Epithelial cell of prostate (primary cell): ENCODE measurements at regions not wholly inside any gene's neighbourhood (a gene's known extent, or its start where the extent isn't known, plus 50 kb on each side); places are given as distances from the start of the nearest gene placed in this dataset.
"Not testable (repeated sequence)": the region's sequence is repeated elsewhere in the genome, so short reads cannot be mapped to it uniquely, and the experiment has no call there.

Experiments used
- DNase-seq: peaks from one replicate; pipeline ENCODE4 v3.0.0-alpha.2; 2011; ENCODE audit warnings: low read depth, low spot score
- H3K27ac ChIP-seq: fragments of 450-650 bp; 2 replicates; pipeline ENCODE4 v1.5.1; 2017; ENCODE audit warnings: mild to moderate bottlenecking

GRCh38 chrY:16715278-16715677 lies 1164.7 kb downstream of the CDY2B start:
- DNase-seq, result no peak
- H3K27ac ChIP-seq, result no peak overlapping the region

GRCh38 chrY:16673102-16673787 lies 1206.8 kb downstream of the CDY2B start:
- no peak for DNase-seq
- no peak overlapping the region for H3K27ac ChIP-seq

DNA sequence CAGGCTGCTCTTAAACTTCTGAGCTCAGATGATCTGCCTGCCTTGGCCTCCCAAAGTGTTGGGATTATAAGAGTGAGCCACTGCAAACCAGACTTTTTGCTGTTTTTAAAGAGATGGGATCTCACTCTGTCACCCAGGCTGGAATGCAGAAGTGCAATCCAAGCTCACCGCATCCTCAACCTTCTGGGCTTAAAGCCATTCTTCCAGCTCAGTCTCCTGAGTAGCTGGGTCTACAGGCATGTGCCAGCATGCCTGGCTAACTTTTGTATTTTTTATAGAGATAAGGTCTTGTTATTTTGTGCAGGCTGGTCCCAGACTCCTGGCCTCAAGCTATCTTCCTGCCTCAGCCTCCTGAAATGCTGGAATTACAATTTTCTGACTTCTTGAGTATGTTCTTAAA lies 1211.6 kb downstream of the CDY2B start:
- peak; percentile 45 for DNase-seq
- H3K27ac ChIP-seq, result peak overlapping the region; percentile 61

DNA sequence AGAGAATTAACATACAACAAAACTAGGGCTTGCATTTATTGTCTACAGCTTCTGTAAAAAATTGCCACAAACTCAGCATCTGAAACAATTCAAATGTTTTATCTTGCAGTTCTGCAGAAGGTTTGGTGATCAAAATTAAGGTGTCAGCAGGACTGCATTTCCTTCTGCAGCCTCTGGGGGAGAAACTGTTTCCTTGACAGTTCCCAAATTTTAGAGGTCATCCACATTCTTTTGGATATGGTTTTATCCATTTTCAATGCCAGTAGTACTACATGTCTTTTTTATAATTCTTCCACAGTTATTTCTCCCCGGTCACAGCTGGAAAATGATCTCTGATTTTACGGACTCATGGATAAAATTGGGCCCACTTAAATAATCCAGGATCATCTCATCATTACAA lies 1217.3 kb downstream of the CDY2B start:
- no peak for DNase-seq
- H3K27ac ChIP-seq, result no peak overlapping the region

GRCh38 chrY:16659340-16659739 lies 1220.7 kb downstream of the CDY2B start:
- no peak for DNase-seq

DNA sequence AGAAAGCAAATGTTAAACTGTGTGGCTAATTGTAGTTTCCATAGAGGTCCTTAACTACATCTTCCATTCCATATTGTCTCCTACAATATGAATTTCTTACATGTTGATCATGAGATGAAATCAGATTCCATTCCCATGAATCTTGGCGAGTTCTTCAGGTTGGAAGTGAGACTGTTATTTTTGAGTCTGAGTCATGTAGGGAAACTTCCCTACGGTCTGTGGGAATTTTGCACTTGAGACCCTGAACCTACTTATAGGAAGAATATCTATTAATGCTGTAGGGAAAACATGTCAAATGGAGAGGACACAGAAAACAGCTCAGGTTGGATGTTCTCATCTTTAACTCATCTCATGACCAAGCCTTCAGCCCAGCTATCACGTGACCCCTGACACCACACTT lies 1226.0 kb downstream of the CDY2B start:
- no peak for DNase-seq
- no peak overlapping the region for H3K27ac ChIP-seq

More at GRCh38 chrY:16659340-16659739, 1220.7 kb downstream of the CDY2B start:
- no peak overlapping the region for H3K27ac ChIP-seq

DNA sequence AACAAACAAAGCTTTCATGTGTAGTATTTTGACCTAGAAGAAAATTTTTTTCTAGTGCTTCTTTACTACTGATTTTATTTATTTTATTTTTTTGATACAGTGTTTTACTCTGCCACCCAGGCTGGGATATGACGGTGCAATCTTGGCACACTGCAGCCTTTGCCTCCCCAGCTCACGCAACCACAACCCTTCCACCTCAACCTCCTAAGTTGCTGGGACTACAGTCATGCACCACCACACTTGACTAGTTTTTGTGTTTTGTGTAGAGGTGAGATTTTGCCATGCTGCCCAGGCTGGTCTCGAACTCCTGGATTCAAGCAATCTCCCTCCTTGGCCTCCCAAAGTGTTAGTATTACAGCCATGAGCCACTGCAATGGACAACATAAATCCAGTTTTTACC lies 1234.0 kb downstream of the CDY2B start:
- H3K27ac ChIP-seq, result no peak overlapping the region
- no peak for DNase-seq

GRCh38 chrY:16645449-16645848 lies 1234.6 kb downstream of the CDY2B start:
- H3K27ac ChIP-seq, result peak overlapping the region; percentile 71
- no peak for DNase-seq

- peak overlapping the region; percentile 71 for H3K27ac ChIP-seq
- peak; percentile 29 for DNase-seq
Observed at GRCh38 chrY:16644270-16644800, 1235.7 kb downstream of the CDY2B start.

GRCh38 chrY:16639777-16640176 lies 1240.2 kb downstream of the CDY2B start:
- DNase-seq, result no peak
- no peak overlapping the region for H3K27ac ChIP-seq

DNA sequence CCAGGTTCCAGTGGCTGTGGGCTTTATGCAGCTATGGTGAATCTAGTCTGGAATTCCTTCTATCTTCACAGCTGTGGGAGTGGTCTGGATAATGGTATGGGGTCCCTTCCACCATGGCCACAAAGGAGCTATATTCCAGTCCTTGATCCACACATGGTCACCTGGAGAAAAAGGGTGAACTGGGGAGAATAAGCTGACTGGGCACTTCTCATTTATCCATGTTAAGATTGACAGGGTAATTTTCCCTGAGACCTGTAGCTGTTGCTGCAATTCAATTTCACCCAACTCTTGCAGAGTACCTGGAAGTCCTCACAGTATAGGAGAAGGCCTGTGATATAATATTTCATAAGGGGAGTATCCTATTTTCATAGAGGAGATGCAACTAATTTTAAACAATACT lies 1241.3 kb downstream of the CDY2B start:
- H3K27ac ChIP-seq, DNase-seq: not testable (repeated sequence)

DNA sequence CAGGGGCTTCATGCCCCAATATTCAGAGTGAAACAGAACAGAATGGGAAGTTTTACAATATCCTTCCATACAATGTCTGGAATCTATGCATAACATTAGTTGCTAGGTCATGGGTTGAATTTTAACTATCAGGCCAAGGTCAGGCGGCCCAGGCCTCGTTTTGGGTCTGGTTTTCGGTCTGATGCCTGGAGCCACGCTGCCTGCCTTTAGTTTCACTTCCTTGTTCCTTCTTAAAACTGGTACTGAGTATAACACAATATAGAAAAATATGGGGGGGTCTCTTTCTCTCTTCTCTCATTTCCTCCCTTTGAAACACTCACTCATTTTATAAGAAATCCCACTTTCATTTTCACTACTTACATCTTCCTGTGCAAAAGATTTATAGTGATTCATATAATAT lies 1243.8 kb downstream of the CDY2B start:
- no peak overlapping the region for H3K27ac ChIP-seq
- DNase-seq, result no peak

DNA sequence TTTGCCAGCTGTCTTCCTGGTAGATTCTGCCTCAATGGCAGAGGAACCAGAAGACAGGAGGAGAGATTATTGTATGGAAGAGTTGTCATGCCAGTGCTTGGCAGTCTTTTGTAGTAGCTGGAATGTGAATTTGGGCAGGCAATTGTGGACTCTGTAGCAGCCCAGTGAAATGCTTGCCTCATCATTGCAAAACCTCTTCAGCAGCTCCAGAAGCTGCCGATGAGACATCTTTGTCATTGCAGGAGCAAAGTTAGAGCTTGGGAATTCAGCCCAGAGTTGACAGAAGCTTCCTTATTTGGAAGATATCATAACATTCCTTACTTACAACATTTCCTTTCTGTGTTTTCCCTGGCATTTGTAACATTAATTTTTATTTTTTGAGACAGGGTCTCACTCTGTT lies 1250.9 kb downstream of the CDY2B start:
- no peak overlapping the region for H3K27ac ChIP-seq
- no peak for DNase-seq

DNA sequence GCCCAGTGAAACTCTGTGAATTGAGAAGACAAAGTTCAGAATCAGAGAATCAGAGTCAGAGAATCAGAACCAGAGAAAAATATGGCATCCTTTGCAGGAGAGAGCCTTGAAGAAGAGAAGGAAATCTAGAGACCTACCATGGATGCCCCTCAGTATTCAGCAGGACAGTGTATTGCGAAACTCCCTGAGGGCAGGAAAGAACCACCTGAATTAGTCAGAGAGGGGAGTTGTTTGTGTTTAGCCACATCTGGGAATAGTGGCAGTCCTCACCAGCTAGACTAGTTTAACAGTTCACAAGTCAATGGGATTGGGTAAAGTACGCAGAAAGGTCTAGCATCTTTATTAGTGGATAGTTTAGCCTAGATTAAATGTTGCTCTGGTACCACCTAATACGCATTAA lies 1252.9 kb downstream of the CDY2B start:
- no peak for DNase-seq
- no peak overlapping the region for H3K27ac ChIP-seq

DNA sequence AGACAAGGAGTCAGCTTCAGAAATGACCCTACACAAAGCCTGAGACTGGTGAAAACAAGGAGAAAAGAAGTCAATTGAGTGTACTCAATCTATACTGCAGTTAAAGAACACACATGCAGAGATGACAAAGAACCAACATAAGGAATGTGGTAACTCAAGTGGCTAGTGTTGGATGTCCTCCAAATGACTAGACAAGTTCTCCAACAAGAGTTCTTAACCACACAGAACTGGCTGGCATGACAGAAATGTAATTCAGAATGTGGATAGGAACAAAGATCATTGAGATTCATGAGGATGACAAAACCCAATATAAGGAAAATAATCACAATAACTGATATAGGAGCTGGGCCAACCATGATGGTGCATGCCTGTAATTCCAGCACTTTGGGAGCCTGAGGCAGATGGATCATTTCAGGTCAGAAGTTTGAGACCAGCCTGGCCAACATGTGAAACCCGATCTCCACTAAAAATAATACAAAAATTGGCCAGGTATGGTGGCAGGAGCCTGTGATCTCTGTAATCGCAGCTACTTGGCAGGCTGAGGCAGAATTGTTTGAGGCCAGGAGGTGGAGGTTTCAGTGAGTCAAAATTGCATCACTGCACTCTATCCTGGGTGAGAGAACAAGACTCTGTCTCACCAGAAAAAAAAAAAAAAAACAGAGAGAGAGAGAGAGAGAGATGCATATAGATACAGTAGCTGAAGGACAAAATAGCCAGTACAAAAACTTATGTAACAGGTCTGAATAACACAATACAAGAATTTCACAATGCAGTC lies 1263.6 kb downstream of the CDY2B start:
- peak overlapping the region; percentile 92 for H3K27ac ChIP-seq
- peak; percentile 82 for DNase-seq

GRCh38 chrY:16608679-16609078 lies 1271.3 kb downstream of the CDY2B start:
- peak overlapping the region; percentile 28 for H3K27ac ChIP-seq
- DNase-seq, result peak; percentile 49

GRCh38 chrY:16602146-16602545 lies 1277.9 kb downstream of the CDY2B start:
- DNase-seq, result no peak
- H3K27ac ChIP-seq, result no peak overlapping the region

DNA sequence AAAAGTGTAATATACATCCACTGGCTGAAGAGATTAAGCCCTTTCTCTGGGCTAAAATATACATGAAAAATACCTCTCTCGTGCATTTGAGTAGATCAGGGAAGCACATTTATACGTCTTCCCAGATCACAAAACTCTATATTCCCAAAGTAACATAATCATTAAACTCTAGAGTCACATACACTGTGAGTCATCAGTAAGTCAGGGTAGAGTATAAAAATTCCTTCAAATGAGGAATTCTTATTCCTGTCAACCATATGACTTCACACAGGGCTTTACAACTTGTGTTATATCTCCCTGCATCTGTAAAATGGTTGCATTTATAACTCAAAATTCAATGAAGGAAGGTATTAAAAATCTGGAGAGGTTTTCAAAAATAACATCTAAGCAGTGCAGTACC lies 1278.4 kb downstream of the CDY2B start:
- no peak overlapping the region for H3K27ac ChIP-seq
- DNase-seq, result no peak

DNA sequence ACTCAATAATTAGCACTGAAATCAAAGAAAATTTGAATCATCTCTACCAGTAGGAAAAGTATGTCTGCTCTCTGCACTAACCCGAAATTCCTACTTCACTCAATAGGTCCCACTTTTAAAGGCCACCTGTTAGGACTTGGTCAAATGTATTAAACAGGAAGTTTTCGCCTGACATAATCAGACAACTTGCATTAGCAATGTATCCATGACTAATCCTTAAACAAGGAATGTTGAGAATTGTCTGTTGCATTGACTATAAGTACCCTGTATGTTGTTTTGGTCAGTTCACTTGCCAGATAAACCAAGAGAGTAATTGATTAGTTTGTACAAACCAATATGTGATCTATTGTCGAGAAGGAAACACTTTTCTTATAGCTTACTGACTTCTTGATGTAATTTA lies 1308.0 kb downstream of the CDY2B start:
- H3K27ac ChIP-seq, result no peak overlapping the region
- no peak for DNase-seq

DNA sequence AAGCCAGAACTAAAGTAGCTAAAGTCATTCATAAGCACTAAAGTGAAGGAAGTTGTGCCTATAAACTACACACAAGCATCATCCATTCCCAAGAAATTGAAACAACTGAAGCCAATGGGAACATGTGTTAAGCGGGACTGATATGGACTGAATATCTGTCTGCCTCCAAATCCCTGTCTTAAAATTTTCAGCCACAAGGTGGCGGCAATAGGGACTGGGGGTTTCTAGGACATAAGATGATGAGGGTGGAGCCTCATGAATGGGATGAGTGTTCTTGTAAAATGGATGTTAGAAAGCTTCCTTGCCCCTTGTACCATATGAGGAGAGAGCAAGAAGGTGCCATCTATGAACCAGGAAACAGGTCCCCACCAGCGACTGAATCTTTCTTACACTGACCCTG lies 1317.5 kb downstream of the CDY2B start:
- H3K27ac ChIP-seq, result no peak overlapping the region
- DNase-seq, result no peak

GRCh38 chrY:16522021-16522420 lies 1358.0 kb downstream of the CDY2B start:
- H3K27ac ChIP-seq, result no peak overlapping the region
- no peak for DNase-seq
